ENCODE measurements at regions not wholly inside any gene's neighbourhood (a gene's known extent, or its start where the extent isn't known, plus 50 kb on each side); places are given as distances from the start of the nearest gene placed in this dataset.

DNA sequence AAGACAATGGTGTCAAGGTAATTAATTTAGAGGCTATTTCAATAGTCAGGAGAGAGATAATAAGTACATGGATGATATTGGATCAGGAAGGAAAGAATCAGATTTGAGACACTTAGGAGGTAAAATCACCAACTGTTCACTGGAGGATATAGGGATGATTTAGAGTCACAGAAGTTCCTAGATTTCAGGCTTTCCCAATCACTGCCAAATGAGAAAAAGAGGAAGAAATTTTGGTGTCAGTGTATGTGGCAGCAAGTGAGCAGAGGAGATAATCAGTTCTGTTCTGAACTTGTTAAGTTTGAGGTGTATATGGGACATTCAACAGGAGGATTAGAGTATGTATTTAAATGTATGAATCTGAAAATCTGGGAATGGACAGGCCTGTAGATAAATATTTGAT is 640.4 kb downstream of the NR4A2 start:
- Histone ChIP-seq H4K20me1 (replicated peaks; ENCODE audit: insufficient read depth) (no peaks in the 10 kb centered on the region), H3K27me3 (ENCODE audit: insufficient read depth) (no peaks in the 10 kb centered on the region), H3K27ac (ENCODE audit: low read depth) (no peak overlapping the region), H3K36me3 (ENCODE audit: insufficient read depth) (no peaks in the 10 kb centered on the region), H3K4me1 (ENCODE audit: insufficient read depth) (no peaks in the 10 kb centered on the region), H3K79me2 (replicated peaks; ENCODE audit: insufficient read depth) (no peaks in the 10 kb centered on the region), H3K9me2 (ENCODE audit: insufficient read depth) (no peaks in the 10 kb centered on the region), H3K4me3 (no peak overlapping the region), H2AFZ (no peak overlapping the region), H3F3A (replicated peaks; ENCODE audit: low read depth) (no peaks in the 10 kb centered on the region), H3K4me2 (no peak overlapping the region)
- Mint-ChIP-seq H3K4me1 (no peaks in the 10 kb centered on the region), H3K9me3 (no peaks in the 10 kb centered on the region), H3K27me3 (ENCODE audit: insufficient read depth, low read depth, poor library complexity) (no peaks in the 10 kb centered on the region), H3K36me3 (ENCODE audit: low read depth) (no peaks in the 10 kb centered on the region), H3K27ac (no peak overlapping the region), H3K4me3 (no peak overlapping the region)
- ATAC-seq: no peak
- TF ChIP-seq, protein P1, sequence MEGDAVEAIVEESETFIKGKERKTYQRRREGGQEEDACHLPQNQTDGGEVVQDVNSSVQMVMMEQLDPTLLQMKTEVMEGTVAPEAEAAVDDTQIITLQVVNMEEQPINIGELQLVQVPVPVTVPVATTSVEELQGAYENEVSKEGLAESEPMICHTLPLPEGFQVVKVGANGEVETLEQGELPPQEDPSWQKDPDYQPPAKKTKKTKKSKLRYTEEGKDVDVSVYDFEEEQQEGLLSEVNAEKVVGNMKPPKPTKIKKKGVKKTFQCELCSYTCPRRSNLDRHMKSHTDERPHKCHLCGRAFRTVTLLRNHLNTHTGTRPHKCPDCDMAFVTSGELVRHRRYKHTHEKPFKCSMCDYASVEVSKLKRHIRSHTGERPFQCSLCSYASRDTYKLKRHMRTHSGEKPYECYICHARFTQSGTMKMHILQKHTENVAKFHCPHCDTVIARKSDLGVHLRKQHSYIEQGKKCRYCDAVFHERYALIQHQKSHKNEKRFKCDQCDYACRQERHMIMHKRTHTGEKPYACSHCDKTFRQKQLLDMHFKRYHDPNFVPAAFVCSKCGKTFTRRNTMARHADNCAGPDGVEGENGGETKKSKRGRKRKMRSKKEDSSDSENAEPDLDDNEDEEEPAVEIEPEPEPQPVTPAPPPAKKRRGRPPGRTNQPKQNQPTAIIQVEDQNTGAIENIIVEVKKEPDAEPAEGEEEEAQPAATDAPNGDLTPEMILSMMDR (conservative IDR thresholded peaks at IDR 0.05; ENCODE audit: low read depth in 2 of 2): no peak
- TF ChIP-seq ZNF114 (CRISPR knock-in tag; IDR thresholded peaks at IDR 0.05) (no peak), ZNF462 (CRISPR knock-in tag; IDR thresholded peaks at IDR 0.05) (no peak), CREB1 (CRISPR knock-in tag; IDR thresholded peaks at IDR 0.05; ENCODE audit: low read depth) (no peak), ETS1 (IDR thresholded peaks at IDR 0.05) (no peak), STAT1 (IDR thresholded peaks at IDR 0.05; ENCODE audit: unreplicated experiment) (no peak), EZH2 (IDR thresholded peaks at IDR 0.05; ENCODE audit: low read depth, unreplicated experiment) (no peak), ZNF331 (CRISPR knock-in tag; IDR thresholded peaks at IDR 0.05; ENCODE audit: low read depth) (no peak), EZH2phosphoT487 (IDR thresholded peaks at IDR 0.05; ENCODE audit: unreplicated experiment) (no peak), POLR2AphosphoS5 (IDR thresholded peaks at IDR 0.05; ENCODE audit: low read depth) (no peak), NANOG (IDR thresholded peaks at IDR 0.05; ENCODE audit: borderline replicate concordance) (no peak), JUNB (IDR thresholded peaks at IDR 0.05; ENCODE audit: unreplicated experiment) (no peak)
- TF ChIP-seq, protein P2, sequence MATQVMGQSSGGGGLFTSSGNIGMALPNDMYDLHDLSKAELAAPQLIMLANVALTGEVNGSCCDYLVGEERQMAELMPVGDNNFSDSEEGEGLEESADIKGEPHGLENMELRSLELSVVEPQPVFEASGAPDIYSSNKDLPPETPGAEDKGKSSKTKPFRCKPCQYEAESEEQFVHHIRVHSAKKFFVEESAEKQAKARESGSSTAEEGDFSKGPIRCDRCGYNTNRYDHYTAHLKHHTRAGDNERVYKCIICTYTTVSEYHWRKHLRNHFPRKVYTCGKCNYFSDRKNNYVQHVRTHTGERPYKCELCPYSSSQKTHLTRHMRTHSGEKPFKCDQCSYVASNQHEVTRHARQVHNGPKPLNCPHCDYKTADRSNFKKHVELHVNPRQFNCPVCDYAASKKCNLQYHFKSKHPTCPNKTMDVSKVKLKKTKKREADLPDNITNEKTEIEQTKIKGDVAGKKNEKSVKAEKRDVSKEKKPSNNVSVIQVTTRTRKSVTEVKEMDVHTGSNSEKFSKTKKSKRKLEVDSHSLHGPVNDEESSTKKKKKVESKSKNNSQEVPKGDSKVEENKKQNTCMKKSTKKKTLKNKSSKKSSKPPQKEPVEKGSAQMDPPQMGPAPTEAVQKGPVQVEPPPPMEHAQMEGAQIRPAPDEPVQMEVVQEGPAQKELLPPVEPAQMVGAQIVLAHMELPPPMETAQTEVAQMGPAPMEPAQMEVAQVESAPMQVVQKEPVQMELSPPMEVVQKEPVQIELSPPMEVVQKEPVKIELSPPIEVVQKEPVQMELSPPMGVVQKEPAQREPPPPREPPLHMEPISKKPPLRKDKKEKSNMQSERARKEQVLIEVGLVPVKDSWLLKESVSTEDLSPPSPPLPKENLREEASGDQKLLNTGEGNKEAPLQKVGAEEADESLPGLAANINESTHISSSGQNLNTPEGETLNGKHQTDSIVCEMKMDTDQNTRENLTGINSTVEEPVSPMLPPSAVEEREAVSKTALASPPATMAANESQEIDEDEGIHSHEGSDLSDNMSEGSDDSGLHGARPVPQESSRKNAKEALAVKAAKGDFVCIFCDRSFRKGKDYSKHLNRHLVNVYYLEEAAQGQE (IDR thresholded peaks at IDR 0.05; ENCODE audit: unreplicated experiment): no peak
- no peak for DNase-seq (ENCODE audit: low spot score)

All from GM23338 (cell line).